Activated CD8-positive, alpha-beta memory T cell treated with anti-CD3 and anti-CD28 coated beads, Interleukin-2, amount 10 ng/mL, durations not matched to agents 7 days and 5 days (primary cell): ENCODE measurements at regions not wholly inside any gene's neighbourhood (a gene's known extent, or its start where the extent isn't known, plus 50 kb on each side); places are given as distances from the start of the nearest gene placed in this dataset.

Experiments
- ATAC-seq: fragments of 150-1000 bp; cut with Tn5 transposase; one replicate; pipeline ENCODE4 v1.10.0; 2021; ENCODE audit warnings: moderate library complexity
- CTCF ChIA-PET: fragments of 350-600 bp; sonication (Branson Sonifier 250); formaldehyde crosslinking; loops from one replicate; lab custom pipeline; 2021; ENCODE audit warnings: antibody characterized with exemption; lab: Charles Lee
- DNase-seq: peaks from one replicate; pipeline ENCODE4 v3.0.0-alpha.2; 2020
- H3K27ac Mint-ChIP-seq: one replicate; pipeline ENCODE4 v1.8.0; 2021; ENCODE audit warnings: mild to moderate bottlenecking, mixed read lengths
- H3K27me3 Mint-ChIP-seq: one replicate; pipeline ENCODE4 v1.8.0; 2021; ENCODE audit warnings: mixed read lengths
- H3K36me3 Mint-ChIP-seq: one replicate; pipeline ENCODE4 v1.8.0; 2021; ENCODE audit warnings: mild to moderate bottlenecking, mixed read lengths
- H3K4me1 Mint-ChIP-seq: one replicate; pipeline ENCODE4 v1.8.0; 2021; ENCODE audit warnings: mixed read lengths
- H3K4me3 Mint-ChIP-seq: one replicate; pipeline ENCODE4 v1.8.0; 2021; ENCODE audit warnings: mild to moderate bottlenecking, moderate library complexity, mixed read lengths
- H3K9me3 Mint-ChIP-seq: one replicate; pipeline ENCODE4 v1.8.0; 2022; ENCODE audit warnings: low read depth, mixed read lengths

GRCh38 chr4:154009788-154010187, 220.9 kb upstream of the SFRP2 start:
- H3K36me3 Mint-ChIP-seq: no peaks in the 10 kb centered on the region
- H3K27me3 Mint-ChIP-seq: no peaks in the 10 kb centered on the region
- no peak overlapping the region for H3K4me3 Mint-ChIP-seq
- H3K27ac Mint-ChIP-seq: no peak overlapping the region
- H3K4me1 Mint-ChIP-seq: no peaks in the 10 kb centered on the region
- no peaks in the 10 kb centered on the region for H3K9me3 Mint-ChIP-seq
- ATAC-seq (no peak), DNase-seq (no peak)
- CTCF ChIA-PET: no interaction called here

- Mint-ChIP-seq H3K27ac (no peak overlapping the region), H3K4me1 (no peaks in the 10 kb centered on the region), H3K9me3 (no peaks in the 10 kb centered on the region), H3K36me3 (no peaks in the 10 kb centered on the region), H3K4me3 (no peak overlapping the region), H3K27me3 (no peaks in the 10 kb centered on the region)
- DNase-seq: no peak
- no peak for ATAC-seq
- CTCF ChIA-PET: no interaction called here
Observed at GRCh38 chr4:154009191-154009590, 220.3 kb upstream of the SFRP2 start.

GRCh38 chr4:154005171-154005520, 216.3 kb upstream of the SFRP2 start:
- H3K4me3 Mint-ChIP-seq: no peak overlapping the region
- DNase-seq: no peak
- ATAC-seq: no peak
- no peaks in the 10 kb centered on the region for H3K4me1 Mint-ChIP-seq
- no peaks in the 10 kb centered on the region for H3K36me3 Mint-ChIP-seq
- no peak overlapping the region for H3K27ac Mint-ChIP-seq
- no peaks in the 10 kb centered on the region for H3K9me3 Mint-ChIP-seq
- no peaks in the 10 kb centered on the region for H3K27me3 Mint-ChIP-seq
- CTCF ChIA-PET: no interaction called here

GRCh38 chr4:154004507-154005170, 215.8 kb upstream of the SFRP2 start:
- Mint-ChIP-seq H3K9me3 (no peaks in the 10 kb centered on the region), H3K4me3 (no peak overlapping the region), H3K4me1 (no peaks in the 10 kb centered on the region), H3K27ac (no peak overlapping the region), H3K27me3 (no peaks in the 10 kb centered on the region), H3K36me3 (no peaks in the 10 kb centered on the region)
- ATAC-seq (no peak), DNase-seq (no peak)
- CTCF ChIA-PET: no interaction called here

GRCh38 chr4:154004016-154004415, 215.1 kb upstream of the SFRP2 start:
- ATAC-seq: no peak
- H3K27ac Mint-ChIP-seq: no peak overlapping the region
- no peaks in the 10 kb centered on the region for H3K36me3 Mint-ChIP-seq
- no peaks in the 10 kb centered on the region for H3K27me3 Mint-ChIP-seq
- H3K4me1 Mint-ChIP-seq: no peaks in the 10 kb centered on the region
- no peak overlapping the region for H3K4me3 Mint-ChIP-seq
- CTCF ChIA-PET: no interaction called here
- no peak for DNase-seq
- H3K9me3 Mint-ChIP-seq: no peaks in the 10 kb centered on the region

GRCh38 chr4:154003378-154003777, 214.5 kb upstream of the SFRP2 start:
- H3K9me3 Mint-ChIP-seq: no peaks in the 10 kb centered on the region
- ATAC-seq: no peak
- no peak for DNase-seq

GRCh38 chr4:154001193-154001592, 212.3 kb upstream of the SFRP2 start:
- Mint-ChIP-seq H3K27me3 (no peaks in the 10 kb centered on the region), H3K4me1 (no peaks in the 10 kb centered on the region), H3K9me3 (no peaks in the 10 kb centered on the region), H3K36me3 (no peaks in the 10 kb centered on the region), H3K4me3 (no peak overlapping the region), H3K27ac (no peak overlapping the region)
- DNase-seq (no peak), ATAC-seq (no peak)
- CTCF ChIA-PET: no interaction called here

More at GRCh38 chr4:154003378-154003777, 214.5 kb upstream of the SFRP2 start:
- Mint-ChIP-seq H3K4me3 (no peak overlapping the region), H3K27ac (no peak overlapping the region), H3K4me1 (no peaks in the 10 kb centered on the region), H3K36me3 (no peaks in the 10 kb centered on the region), H3K27me3 (no peaks in the 10 kb centered on the region)
- CTCF ChIA-PET: no interaction called here

- no peaks in the 10 kb centered on the region for H3K4me1 Mint-ChIP-seq
- H3K9me3 Mint-ChIP-seq: no peaks in the 10 kb centered on the region
- DNase-seq (no peak), ATAC-seq (no peak)
- no peaks in the 10 kb centered on the region for H3K27me3 Mint-ChIP-seq
- no peaks in the 10 kb centered on the region for H3K36me3 Mint-ChIP-seq
- no peak overlapping the region for H3K27ac Mint-ChIP-seq
- CTCF ChIA-PET: no interaction called here
- H3K4me3 Mint-ChIP-seq: no peak overlapping the region
Observed at GRCh38 chr4:153997516-153997915, 208.6 kb upstream of the SFRP2 start.

- no peaks in the 10 kb centered on the region for H3K27me3 Mint-ChIP-seq
- no peak for ATAC-seq
- H3K4me3 Mint-ChIP-seq: no peak overlapping the region
- H3K9me3 Mint-ChIP-seq: no peaks in the 10 kb centered on the region
- no peaks in the 10 kb centered on the region for H3K36me3 Mint-ChIP-seq
- DNase-seq: no peak
- no peak overlapping the region for H3K27ac Mint-ChIP-seq
- H3K4me1 Mint-ChIP-seq: no peaks in the 10 kb centered on the region
- CTCF ChIA-PET: no interaction called here
Observed at GRCh38 chr4:153989505-153989904, 200.6 kb upstream of the SFRP2 start.

- ATAC-seq: no peak
- DNase-seq: no peak
- no peak overlapping the region for H3K4me3 Mint-ChIP-seq
- H3K27ac Mint-ChIP-seq: no peak overlapping the region
- no peaks in the 10 kb centered on the region for H3K36me3 Mint-ChIP-seq
- CTCF ChIA-PET: no interaction called here
- no peaks in the 10 kb centered on the region for H3K4me1 Mint-ChIP-seq
- H3K9me3 Mint-ChIP-seq: no peaks in the 10 kb centered on the region
- no peaks in the 10 kb centered on the region for H3K27me3 Mint-ChIP-seq
Observed at GRCh38 chr4:153988492-153989363, 199.8 kb upstream of the SFRP2 start.

- Mint-ChIP-seq H3K4me3 (no peak overlapping the region), H3K9me3 (no peaks in the 10 kb centered on the region), H3K27me3 (no peaks in the 10 kb centered on the region), H3K36me3 (no peaks in the 10 kb centered on the region), H3K4me1 (no peaks in the 10 kb centered on the region), H3K27ac (no peak overlapping the region)
- CTCF ChIA-PET: no interaction called here
- ATAC-seq (no peak), DNase-seq (no peak)
Observed at GRCh38 chr4:153987291-153987690, 198.4 kb upstream of the SFRP2 start.

GRCh38 chr4:153976954-153977353, 188.1 kb upstream of the SFRP2 start:
- no peaks in the 10 kb centered on the region for H3K36me3 Mint-ChIP-seq
- ATAC-seq: no peak
- H3K27ac Mint-ChIP-seq: no peak overlapping the region
- H3K4me1 Mint-ChIP-seq: no peaks in the 10 kb centered on the region
- CTCF ChIA-PET: no interaction called here
- H3K4me3 Mint-ChIP-seq: no peak overlapping the region
- H3K9me3 Mint-ChIP-seq: peaks cover 5% of the 10 kb centered on the region
- DNase-seq: no peak
- no peaks in the 10 kb centered on the region for H3K27me3 Mint-ChIP-seq

GRCh38 chr4:153974452-153974851, 185.6 kb upstream of the SFRP2 start:
- Mint-ChIP-seq H3K36me3 (no peaks in the 10 kb centered on the region), H3K4me1 (no peaks in the 10 kb centered on the region), H3K27ac (no peak overlapping the region), H3K4me3 (no peak overlapping the region), H3K9me3 (peaks cover 5% of the 10 kb centered on the region), H3K27me3 (no peaks in the 10 kb centered on the region)
- CTCF ChIA-PET: no interaction called here
- ATAC-seq: no peak
- DNase-seq: no peak

- H3K9me3 Mint-ChIP-seq: peaks cover 5% of the 10 kb centered on the region
- H3K36me3 Mint-ChIP-seq: no peaks in the 10 kb centered on the region
- CTCF ChIA-PET: no interaction called here
- no peak overlapping the region for H3K4me3 Mint-ChIP-seq
- H3K27ac Mint-ChIP-seq: no peak overlapping the region
- H3K4me1 Mint-ChIP-seq: no peaks in the 10 kb centered on the region
- DNase-seq: no peak
- ATAC-seq: no peak
- H3K27me3 Mint-ChIP-seq: no peaks in the 10 kb centered on the region
Observed at GRCh38 chr4:153973942-153974341, 185.1 kb upstream of the SFRP2 start.
